ENCODE measurements at regions not wholly inside any gene's neighbourhood (a gene's known extent, or its start where the extent isn't known, plus 50 kb on each side); places are given as distances from the start of the nearest gene placed in this dataset.
"Not testable (repeated sequence)": the region's sequence is repeated elsewhere in the genome, so short reads cannot be mapped to it uniquely, and the experiment has no call there.

DNA sequence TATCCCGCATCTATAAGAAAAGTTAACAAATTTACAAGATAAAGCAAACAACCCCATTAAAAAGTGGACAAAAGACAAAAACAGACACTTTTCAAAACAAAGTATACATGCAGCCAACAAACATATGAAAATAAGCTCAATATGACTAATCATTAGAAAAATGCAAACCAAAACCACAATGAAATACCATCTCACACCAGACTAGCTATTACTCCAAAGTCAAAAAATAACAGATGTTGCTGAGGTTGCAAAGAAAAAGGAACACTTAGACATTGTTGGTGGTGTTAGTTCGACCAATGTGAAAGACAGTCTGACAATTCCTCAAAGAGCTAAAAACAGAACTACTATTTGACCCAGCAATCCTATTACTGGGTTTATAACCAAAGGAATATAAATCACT, 968.6 kb upstream of the USP15 start:
- DNase-seq (ENCODE audit: low spot score) = no peak

DNA sequence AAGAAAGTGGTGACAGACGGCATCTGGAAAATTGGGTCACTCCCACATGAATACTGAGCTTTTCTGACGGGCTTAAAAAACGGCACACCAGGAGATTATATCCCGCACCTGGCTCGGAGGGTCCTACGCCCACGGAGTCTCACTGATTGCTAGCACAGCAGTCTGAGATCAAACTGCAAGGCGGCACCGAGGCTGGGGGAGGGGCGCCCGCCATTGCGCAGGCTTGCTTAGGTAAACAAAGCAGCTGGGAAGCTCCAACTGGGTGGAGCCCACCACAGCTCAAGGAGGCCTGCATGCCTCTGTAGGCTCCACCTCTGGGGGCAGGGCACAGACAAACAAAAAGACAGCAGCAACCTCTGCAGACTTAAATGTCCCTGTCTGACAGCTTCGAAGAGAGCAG, 966.2 kb upstream of the USP15 start:
- DNase-seq (ENCODE audit: low spot score) = not testable (repeated sequence)

DNA sequence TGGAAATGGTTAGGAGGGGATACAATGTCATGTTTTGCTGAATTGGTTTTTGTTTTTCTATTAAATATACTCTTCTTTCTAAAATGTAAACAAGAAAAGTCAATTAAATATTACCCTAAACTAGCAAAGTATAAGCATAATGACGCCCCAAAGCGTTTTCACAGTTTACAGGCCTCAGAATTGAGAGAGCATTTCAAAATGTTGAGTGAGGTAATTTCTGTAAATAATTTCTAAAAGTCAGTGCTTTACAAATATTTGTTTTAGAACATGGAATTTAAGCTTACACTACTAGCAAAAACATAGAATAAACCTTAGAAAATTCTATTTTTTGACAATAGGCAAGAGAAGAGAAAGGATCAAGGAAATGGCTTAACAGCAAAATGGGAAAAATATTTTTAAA, 958.4 kb upstream of the USP15 start:
- no peak for DNase-seq (ENCODE audit: low spot score)

DNA sequence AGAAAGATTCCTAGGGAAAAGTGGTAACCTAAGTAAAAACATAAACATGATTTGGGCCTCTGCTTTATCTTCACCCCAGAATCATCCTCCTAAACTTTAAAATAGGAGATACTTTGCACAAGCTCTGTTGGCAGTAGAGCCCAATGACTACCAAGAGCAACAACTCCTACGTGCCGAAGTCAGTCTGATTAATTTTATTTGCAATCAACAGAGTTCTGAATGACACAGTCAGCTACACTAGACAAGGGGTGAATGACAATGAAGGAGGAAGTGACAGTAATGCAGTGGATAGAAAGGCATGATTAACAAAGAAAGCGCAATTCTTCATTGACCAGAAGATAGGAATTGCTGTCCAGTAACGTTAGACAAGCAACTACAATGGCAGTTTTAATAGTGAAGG, 957.9 kb upstream of the USP15 start:
- DNase-seq (ENCODE audit: low spot score) = no peak

DNA sequence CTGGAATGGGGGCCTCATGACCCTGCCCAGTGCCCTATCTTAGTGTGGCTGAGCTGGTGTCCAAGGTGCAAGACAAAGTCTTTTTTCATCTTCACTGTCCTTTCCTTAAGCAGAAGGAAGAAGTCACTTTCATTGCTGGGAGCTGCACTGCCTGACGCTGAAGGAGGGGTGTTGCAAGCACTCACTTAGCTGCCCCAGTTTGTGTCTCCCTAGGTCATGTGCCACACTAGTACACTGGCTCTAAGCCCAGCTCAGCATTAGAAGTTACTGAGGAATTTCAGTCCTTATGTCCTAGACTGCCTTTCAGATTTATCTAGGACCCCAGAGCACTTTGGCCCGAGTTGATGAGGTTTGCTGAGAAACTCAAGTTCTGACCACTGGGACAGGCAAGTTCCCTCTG, 952.0 kb upstream of the USP15 start:
- no peak for DNase-seq (ENCODE audit: low spot score)

DNA sequence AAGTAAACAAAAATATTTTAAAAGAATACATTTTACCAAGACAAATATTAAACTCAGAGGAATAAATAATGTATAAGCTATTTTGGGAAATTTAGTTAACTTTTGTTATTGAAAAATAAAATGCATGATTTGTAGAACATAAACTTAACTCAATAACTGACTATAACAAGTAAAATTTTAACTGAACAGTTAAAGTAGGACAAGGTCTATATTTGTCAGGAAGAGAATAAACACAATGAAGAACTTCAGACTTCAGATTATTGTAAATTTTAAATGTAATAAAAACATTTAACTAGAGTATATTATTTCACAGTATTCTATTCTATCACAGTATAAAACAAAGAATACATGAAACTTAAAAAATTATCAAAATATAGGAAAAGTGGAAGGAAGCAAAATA, 948.8 kb upstream of the USP15 start:
- DNase-seq (ENCODE audit: low spot score) = no peak

DNA sequence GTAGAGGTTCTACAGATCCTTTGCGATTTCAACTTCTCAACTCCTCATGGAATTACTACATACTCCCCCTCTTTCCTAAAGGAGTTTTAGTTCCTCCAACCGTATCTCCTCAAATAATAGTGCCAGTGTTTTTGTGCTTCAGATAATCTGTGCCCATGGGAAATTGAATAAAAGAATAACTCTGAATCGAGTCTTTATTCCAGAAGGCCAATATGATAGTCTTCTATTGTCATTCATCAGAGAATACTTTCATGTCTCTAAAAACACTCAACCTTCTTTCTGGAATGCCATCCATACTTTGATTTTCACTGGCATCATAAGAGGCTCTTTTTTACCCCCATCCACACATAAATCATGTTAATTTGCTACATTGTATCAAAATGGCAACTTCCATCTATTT, 911.3 kb upstream of the USP15 start:
- DNase-seq (ENCODE audit: low spot score) = no peak

DNA sequence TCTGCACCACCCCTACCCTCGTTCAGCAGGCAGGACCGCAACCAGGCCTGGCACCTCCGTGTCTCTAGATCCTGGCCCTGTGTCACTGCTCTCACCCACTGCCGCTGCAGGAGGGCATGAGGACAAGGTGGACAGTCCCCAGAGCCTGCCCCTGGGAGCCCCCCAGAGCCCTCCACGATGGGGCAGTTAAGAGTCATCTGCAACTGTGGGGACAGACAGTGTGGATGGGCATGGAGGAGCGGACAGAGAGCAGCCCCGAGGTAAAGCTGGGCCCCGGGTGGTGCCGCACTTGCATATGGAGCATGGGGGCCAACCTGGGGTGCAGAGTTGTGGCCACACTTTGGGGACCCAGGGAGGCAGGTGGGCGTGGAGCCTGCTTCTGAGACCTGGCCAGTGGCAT, 905.1 kb upstream of the USP15 start:
- DNase-seq (ENCODE audit: low spot score) = no peak

DNA sequence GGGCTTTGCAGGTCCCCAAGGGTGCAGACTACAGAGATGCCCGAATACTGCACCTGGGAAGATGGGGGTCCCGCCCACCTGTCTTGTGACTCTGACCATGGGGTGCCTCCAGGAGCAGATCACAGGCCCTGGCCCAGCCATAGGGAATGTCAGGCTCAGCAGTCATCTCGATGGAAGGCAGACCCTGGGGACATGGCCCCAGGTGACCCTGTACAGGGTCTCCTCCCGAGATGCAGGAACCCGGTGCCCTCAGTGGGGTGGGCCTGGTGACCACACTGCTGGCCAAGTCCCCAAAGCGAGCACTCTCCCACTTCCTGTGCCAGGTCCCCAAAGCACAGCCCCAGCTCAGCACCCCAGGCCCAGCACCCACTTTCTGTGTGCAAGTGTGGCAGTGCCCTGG, 903.7 kb upstream of the USP15 start:
- DNase-seq (ENCODE audit: low spot score) = no peak

DNA sequence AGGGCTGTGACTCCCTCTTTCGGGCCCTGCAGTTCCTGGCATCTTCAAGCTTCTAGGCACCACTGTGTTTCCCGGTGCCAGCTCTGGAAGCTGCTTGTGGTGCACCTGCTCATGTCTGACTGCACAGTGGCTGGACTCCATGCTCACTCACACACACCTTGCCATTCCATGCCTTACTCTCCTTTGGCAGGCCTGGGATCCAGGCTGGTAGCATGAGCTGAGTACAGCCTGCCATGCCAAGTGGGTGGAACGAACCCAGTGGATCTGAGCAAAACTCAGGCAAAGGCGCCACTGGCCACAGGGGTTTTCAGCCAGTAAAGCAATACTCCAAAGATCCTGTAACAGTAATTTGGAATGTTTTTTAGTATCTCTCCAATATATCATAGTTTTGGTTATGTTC, 902.7 kb upstream of the USP15 start:
- no peak for DNase-seq (ENCODE audit: low spot score)

DNA sequence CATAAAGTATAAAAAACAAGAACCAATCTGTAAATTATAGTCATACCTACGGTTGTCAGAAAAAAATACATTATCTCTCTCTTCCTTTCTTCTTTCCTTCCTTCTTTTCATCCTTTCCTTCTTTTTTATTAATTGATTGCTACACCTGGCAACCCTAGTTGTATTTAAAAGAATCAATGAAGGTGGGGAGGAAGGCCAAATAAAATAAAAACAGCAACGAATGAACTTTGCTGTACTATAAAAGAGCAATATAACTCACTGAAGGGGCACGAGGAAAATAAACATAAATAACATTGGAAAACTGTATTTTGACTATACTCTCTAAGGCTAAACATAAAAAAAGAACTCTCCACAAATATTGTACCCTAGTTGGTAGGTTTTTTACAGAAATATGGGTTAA, 898.2 kb upstream of the USP15 start:
- DNase-seq (ENCODE audit: low spot score) = no peak

DNA sequence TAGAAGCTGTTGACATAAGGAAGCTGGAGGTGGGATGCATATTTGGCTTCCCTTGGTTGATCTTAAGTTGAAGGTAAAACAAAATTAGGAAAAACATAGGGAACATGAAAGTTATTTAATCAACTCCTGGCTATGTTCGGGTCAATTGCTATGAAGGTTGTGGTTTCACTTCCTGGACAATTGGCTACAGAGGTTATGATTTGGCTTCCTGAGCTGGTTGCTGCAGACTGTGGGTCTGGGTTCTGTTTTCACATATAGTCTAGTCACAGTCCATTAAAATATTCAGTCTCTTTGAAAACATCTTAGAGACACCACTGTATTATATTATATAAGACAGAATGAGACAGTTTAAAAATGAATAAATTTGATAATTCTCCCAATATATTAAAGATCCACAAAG, 895.2 kb upstream of the USP15 start:
- no peak for DNase-seq (ENCODE audit: low spot score)

DNA sequence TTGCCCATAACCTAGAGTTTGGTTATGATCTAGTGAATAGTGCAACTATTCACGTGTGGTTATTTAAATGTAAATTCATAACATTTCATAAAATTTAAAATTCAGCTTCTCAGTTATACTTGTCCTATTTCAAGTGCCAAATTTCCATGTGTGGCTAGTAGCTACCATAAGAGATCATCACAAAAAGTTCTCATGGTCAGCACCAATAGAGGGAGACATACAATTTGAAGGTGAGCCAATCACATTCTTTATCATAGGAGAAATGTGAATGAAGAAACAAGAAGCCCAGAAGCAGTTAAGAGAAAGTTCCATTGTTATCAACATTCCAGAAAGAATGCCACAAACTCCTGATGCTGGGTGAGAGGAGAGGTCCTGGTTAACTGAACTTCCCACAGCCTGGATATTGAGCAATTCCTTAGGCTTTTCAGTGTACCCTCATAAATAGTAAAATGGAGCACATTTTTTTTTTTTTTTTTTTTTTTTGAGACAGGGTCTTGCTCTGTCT, 892.9 kb upstream of the USP15 start:
- no peak for DNase-seq (ENCODE audit: low spot score)

DNA sequence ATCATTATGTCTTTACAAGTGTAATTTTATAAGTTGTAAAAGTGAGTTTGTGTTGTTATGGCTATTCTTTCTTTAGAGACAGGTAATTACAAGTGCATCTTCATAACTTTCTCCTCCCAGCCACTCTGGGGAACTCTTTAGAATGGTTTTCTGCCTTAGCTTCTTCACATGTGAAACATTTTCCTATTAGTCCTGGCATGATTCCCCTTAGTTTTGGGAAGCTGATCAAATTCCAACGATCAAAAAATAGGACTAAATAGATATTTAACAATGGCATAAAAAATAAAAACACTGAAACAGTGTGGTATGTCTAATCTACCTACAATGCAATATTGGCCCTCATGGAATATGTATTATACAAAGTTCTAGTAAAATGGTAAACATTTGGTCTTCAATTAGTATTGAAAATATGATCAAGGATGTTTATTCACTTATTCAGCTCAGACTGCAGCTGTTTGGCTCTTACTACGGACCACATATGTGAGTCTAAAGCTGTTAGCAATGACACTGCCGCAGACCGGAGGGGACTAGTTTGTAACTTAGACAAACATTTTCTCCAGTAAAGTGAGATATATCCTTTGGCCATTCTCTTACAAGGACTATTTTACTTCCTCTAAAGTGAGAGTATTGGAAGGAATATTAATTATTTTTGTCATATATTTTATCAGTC, 890.8 kb upstream of the USP15 start:
- DNase-seq (ENCODE audit: low spot score) = no peak

DNA sequence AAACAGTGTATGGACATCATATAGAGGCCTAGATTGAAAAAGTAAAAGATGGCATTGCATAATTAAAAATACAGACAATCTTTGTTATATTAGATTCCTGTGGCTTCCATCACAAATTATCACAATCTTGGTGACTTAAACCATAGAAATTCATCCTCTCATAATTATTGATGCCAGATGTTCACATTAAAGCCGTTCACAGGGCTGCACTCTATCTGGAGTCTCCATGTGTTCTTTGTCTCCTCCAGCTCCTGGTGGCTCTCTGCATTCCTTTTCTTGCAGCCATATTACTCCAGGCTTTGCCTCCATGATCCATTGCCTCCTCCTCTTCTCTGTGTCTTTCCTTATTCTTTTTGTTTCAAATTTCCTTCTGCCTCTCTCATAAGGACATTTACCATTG, 875.7 kb upstream of the USP15 start:
- DNase-seq (ENCODE audit: low spot score) = no peak

DNA sequence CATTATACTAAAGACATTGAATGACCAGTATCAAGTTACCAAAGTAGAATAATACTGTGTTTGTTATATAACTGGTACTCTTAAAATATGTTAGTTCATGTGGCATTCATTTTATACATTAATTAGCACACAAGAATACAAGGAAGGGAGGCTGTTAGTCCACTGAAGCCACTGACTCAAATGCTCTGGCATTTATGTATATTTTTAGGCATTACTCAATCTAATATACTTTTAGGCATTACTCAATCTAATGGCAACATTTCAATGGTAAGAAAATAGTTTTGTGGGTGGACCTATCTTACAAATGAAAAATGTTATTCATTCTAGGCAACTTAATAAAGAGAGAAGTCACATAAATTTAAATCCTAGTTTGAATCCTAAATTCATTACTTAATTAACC, 874.4 kb upstream of the USP15 start:
- no peak for DNase-seq (ENCODE audit: low spot score)

DNA sequence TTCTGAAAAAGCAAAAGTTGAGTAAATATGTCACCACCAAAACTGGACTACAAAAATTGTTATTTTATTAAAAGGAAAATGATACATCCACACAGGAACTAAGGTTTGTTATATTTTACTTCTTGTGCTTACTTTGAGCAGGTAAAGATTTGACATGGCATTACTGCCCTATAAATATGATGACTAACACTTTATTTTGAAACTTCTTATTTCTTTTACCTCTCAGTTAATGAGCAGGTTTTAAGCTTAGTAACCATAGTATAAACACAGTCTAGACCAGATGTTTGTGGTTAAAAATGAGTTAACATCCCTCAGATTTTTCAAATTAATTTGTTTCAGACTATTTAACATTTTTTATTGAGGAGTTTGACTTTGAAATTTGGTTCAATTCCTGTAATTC, 862.5 kb upstream of the USP15 start:
- no peak for DNase-seq (ENCODE audit: low spot score)

DNA sequence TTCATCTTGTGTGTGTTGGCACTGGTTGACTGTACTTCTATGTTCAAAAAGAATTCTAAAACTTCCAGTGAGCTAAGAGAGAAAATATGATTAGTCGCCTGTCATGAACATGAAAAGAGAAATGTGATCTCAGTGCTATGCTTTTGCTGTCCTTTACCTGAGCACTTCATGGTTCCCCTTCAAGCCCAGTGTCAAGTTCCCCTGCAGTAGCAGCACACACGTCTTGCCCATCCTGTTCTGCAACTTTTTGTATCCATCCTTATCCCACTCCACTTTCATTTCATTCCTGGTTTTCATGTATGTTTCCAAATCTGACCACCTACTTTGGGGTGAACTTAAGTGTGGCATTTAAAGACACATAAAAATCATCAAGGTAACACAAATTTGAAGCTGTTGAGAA, 848.0 kb upstream of the USP15 start:
- no peak for DNase-seq (ENCODE audit: low spot score)

DNA sequence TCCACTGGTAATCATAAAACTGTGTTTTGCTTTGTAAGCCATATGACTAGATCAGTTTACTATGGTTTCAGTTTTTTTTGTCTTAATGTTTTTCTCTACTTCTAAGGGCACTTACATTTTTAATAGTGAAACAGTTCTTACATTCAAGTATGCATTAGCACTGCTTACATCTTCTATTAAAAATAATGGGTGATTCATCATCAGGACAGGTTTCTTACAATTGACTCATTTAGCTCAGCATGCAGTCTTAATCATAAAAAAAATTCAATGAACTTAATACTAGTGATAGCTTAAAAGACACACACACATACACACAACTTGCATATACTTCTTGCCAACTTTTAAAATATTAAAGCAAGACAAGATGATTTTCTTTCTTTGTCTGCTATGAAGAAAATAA, 845.7 kb upstream of the USP15 start:
- no peak for DNase-seq (ENCODE audit: low spot score)

DNA sequence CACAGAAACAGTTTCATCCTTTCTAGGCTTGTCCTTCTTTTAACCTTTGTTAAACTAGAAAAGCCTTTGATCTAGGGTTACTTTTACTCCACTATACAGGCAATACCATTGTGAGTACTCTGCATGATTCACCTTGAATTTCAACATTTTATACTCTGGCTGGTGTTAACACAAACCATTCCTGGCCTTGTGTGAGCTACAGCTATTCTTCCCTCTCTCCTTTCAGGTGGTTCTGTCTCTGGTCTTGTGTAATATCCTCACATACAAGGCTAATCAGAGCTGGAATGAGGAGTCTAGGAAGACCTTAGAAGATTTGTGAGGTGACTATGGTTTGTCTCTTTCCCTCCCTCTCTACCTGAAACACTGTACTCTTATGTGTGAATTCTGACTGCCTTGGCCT, 837.4 kb upstream of the USP15 start:
- no peak for DNase-seq (ENCODE audit: low spot score)

DNA sequence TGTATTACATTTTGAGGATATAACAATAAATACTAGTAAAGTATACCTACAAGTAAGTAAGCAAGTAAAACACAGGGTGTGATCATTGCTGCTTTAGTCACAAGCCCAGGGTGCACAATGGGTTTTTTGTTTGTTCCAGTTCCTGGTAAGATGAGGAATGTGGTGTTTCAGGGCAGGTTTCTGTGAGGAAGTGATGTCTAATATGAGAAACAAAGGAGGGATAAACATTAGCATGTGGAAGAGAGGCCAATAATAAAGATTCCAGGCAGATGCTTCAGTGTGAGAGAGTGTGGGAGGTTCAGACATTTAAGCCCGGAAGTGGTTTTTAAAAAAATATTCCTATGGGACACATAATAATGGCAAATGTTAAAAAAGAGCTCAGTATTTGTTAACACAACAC, 808.1 kb upstream of the USP15 start:
- DNase-seq (ENCODE audit: low spot score) = no peak

DNA sequence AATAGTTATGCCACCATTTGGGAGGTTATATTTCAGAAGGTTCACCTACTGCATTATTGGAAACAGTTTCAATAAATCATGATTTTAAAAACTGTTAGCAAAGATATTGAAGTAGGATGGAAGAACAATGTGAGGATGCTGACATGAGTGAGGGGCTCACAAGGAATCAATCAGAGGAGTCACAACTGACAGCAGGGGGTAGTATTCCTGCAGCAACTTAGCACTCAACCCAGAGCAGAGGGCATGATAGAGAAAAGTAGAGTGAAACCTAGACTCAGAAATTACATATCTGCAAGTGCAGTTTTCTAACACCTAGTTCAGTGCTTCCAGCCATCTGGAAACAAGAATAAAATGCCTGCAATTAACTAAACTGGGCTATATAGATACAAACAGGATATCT, 772.5 kb upstream of the USP15 start:
- no peak for DNase-seq (ENCODE audit: low spot score)

DNA sequence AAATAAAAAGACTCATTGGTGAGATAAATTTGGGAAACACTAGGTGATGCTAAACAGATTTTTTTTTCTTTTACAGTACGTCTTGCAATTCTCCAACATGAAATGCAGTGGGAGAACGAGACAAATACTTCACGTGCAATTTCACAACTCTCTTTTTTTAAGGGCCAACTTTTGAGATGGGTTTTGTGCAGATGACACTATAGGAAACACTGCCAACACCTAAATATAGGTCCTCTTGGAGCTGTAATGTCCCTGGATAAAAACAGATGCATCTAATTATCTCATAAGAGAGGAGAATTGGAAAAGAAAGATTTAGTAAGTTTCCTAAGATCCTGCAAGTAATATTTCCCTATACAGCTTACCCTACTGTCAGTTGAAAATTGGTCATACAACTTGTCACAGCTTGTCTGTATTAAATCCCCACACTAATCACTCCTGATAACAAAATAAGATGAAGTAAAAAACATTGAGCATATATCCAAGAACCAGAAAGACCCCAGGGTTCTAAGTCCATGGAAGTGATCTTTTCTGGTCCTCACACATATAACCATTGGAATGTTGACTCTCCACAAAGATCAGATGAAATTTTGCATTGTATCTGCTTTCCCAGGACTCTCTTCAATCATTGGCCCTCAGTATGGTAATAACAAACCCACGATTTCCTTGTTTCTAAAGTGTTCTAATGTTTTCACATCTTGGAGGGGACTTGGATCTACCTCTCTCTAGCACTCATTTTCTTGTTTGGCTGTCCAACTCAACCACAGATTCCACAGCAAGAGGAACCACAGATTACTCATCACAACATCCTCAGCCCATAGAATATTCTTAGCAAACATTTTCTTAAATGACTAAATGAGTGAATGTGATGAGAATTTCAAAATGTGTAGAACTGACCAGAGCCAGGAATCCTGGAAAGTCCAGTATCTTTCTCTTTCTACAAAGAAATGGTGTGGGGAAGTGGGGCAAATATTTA, 769.4 kb upstream of the USP15 start:
- no peak for DNase-seq (ENCODE audit: low spot score)

DNA sequence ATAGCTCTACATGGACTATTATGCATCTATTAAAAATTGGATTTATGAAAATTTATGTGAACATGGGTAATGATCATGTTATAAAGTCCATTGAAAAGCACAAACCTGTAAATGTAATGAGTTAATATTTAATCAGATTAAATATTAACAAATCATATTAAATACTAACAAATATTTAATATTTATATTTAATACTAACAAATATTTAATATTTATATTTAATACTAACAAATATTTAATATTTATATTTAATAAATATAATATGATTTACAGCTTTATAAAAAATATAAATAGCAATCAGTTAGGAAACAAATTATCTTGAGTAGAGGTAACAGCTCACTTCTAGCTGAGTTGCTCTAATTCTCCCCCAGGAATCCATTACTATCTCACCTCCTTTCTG, 758.0 kb upstream of the USP15 start:
- DNase-seq (ENCODE audit: low spot score) = no peak

Measured in putamen (tissue), 1 donor.